Heart right ventricle (tissue), 16 donors: ENCODE measurements at regions not wholly inside any gene's neighbourhood (a gene's known extent, or its start where the extent isn't known, plus 50 kb on each side); places are given as distances from the start of the nearest gene placed in this dataset.

Source experiments
- ATAC-seq, 8 donors: fragments of 200-7000 bp; cut with Tn5 transposase; one replicate each; pipeline ENCODE4 v1.9.1; 2020; ENCODE audit warnings: mild to moderate bottlenecking in 8 of 8, moderate library complexity in 8 of 8, moderate number of reproducible peaks in 1 of 8
- DNase-seq, 2 donors: peaks; one replicate each; pipeline ENCODE4 v3.0.0-alpha.2; 2020
- H3K27ac ChIP-seq, 10 donors: fragments of 200-600 bp; sonication (generic) in 2 of 10; one replicate each; pipeline versions ENCODE4 v1.5.0 to v1.8.0; 2020 to 2022; ENCODE audit warnings: mild to moderate bottlenecking in 3 of 10
- H3K27me3 ChIP-seq, 7 donors: fragments of 200-600 bp; one replicate each; pipeline ENCODE4 v1.8.0; 2021 to 2022; ENCODE audit warnings: mild to moderate bottlenecking in 2 of 7
- H3K36me3 ChIP-seq, 9 donors: fragments of 200-600 bp; sonication (generic) in 1 of 9; one replicate each; pipeline versions ENCODE4 v1.5.0 to v1.8.0; 2020 to 2022; ENCODE audit warnings: mild to moderate bottlenecking in 2 of 9
- H3K4me1 ChIP-seq, 9 donors: fragments of 200-600 bp; sonication (generic) in 1 of 9; one replicate each; pipeline versions ENCODE4 v1.5.0 to v1.8.0; 2020 to 2022; ENCODE audit warnings: mild to moderate bottlenecking in 4 of 9
- H3K4me3 ChIP-seq, 10 donors: fragments of 200-600 bp; sonication (generic) in 2 of 10; one replicate each; pipeline versions ENCODE4 v1.5.0 to v1.8.0; 2020 to 2022; ENCODE audit warnings: mild to moderate bottlenecking in 7 of 10, moderate library complexity in 2 of 10
- H3K9me3 ChIP-seq, 11 donors: fragments of 200-600 bp in 10 of 11; sonication (generic) in 2 of 11; one replicate each; pipeline versions ENCODE4 v1.5.0 to v1.8.0; 2013 to 2022; ENCODE audit warnings: mild to moderate bottlenecking in 2 of 11, control low read depth in 1 of 11, moderate library complexity in 1 of 11
- WGBS, 2 donors: extraction: QIAGEN DNeasy Blood & Tissue Kit; methylation state at CpG; one replicate each; pipeline ENCODE4 v1.1.7; 2013; ENCODE audit warnings: inconsistent platforms in 1 of 2; 5-methylcytosine and 5-hydroxymethylcytosine counted together
- intact Hi-C, 10 donors: fragments of 100-400 bp; cut with DNase I; formaldehyde crosslinking; loops; one replicate each; pipeline versions ENCODE4 v1.11.1 to v1.14.2; 2022
- microRNA-seq, 2 donors: library from miRNA; unstranded; fragments of <30 nt; microRNA quantifications; one replicate each; pipeline ENCODE4 v1.2.0, GENCODE V29; 2021
- TF ChIP-seq, protein P1 (sequence below), 9 donors: fragments of 200-600 bp; sonication (generic) in 2 of 9; IDR thresholded peaks; one replicate each; pipeline versions ENCODE4 v1.5.0 to v1.8.0; 2021 to 2022; ENCODE audit warnings: antibody characterized with exemption in 9 of 9, mild to moderate bottlenecking in 5 of 9, moderate library complexity in 1 of 9
- donor health status: Arrhythmogenic right ventricular cardiomyopathy.
- donor health status: ischemic (EF 13 %, LVEDD 7.1; RV severe dilation, severe dysfunction).
- donor health status: healthy with polysubstance abuse.
- donor health status: DM: no; HTN: yes; CAD: no.
- donor health status: DM: no; HTN: no; CAD: no.
- donor health status: ischemic (EF 25% LVEDD 6.9; RV normal size, moderate dysfunction).
- donor health status: ischemic (EF 25% LVEDD 5.7; RV mildly dilated, moderate dysfunction).
- donor health status: healthy.
- donor health status: DM: yes; HTN: yes; CAD: no.
- donor health status: Ischemic cardiomyopathy.
- donor health status: ischemic (EF 35%, LVEDD 5.7; RV mildly dilated, moderate dysfunction).
- donor health status: nonischemic (EF 11% LVEDD 7.7; RV severe dilation, severe dysfunction).
- donor health status: DM: yes; HTN: yes; CAD: no.
- donor health status: PGD.
- donor health status: ischemic (EF 29% LVEDD 5.4; RV normal size, mild dysfunction).
- donor health status: nonischemic (EF 23%, LVEDD 6.1; RV moderate dilation, normal function).

DNA sequence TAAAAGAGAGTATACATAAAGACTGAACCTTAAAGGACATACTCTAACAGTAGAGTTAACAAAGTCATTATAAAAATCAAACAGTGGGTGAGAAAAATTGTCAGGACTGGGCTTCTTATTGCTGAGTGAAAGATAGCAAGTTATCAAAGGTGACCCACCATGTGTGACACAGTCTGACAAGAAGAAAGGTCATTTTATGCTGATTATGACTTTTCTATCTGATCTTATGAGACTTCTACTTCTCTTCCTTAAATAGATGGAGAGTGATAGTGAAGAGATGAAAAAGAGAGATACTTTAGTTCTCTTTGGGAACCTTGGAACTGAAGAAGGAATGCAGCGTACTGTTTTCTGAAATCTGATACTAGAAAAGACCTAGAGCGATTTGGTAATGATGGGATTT is 2157.1 kb downstream of the NCAM2 start:
- 89 to 92% methylated on average over 2 of the region's 2 CpGs for WGBS, 2 donors
- Histone ChIP-seq H3K9me3 (no peaks in the 10 kb centered on the region), H3K27me3 (no peaks in the 10 kb centered on the region), H3K4me1 (no peaks in the 10 kb centered on the region), H3K36me3 (no peaks in the 10 kb centered on the region), H3K27ac (no peak overlapping the region), H3K4me3 (no peak overlapping the region)
- ATAC-seq (no peak), DNase-seq (no peak)
- TF ChIP-seq, protein P1, sequence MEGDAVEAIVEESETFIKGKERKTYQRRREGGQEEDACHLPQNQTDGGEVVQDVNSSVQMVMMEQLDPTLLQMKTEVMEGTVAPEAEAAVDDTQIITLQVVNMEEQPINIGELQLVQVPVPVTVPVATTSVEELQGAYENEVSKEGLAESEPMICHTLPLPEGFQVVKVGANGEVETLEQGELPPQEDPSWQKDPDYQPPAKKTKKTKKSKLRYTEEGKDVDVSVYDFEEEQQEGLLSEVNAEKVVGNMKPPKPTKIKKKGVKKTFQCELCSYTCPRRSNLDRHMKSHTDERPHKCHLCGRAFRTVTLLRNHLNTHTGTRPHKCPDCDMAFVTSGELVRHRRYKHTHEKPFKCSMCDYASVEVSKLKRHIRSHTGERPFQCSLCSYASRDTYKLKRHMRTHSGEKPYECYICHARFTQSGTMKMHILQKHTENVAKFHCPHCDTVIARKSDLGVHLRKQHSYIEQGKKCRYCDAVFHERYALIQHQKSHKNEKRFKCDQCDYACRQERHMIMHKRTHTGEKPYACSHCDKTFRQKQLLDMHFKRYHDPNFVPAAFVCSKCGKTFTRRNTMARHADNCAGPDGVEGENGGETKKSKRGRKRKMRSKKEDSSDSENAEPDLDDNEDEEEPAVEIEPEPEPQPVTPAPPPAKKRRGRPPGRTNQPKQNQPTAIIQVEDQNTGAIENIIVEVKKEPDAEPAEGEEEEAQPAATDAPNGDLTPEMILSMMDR (IDR thresholded peaks at IDR 0.05) = no peak
- intact Hi-C loops = no loop called here

DNA sequence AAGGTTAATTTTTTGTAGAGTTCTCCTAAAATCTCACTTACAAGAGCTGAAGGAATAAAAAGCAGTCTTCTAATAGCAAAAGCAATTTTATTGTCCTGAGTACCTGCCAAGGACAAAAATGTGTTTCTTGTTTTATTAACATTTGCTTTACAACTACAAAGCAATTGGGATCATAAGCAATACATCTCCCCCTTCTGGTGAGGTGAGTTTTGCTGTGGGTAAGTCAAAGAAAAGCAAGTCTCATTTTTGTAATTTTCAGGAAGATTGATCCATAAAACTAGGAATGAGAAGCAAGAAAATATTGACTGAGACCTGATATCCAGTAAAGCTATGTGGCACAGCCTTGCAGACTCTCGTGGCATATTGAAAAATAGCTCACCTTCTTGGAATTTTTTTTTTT is 2162.7 kb downstream of the NCAM2 start:
- TF ChIP-seq, protein P1 (IDR thresholded peaks at IDR 0.05) = no peak
- no peak overlapping the region for H3K27ac ChIP-seq
- intact Hi-C loops = no loop called here

DNA sequence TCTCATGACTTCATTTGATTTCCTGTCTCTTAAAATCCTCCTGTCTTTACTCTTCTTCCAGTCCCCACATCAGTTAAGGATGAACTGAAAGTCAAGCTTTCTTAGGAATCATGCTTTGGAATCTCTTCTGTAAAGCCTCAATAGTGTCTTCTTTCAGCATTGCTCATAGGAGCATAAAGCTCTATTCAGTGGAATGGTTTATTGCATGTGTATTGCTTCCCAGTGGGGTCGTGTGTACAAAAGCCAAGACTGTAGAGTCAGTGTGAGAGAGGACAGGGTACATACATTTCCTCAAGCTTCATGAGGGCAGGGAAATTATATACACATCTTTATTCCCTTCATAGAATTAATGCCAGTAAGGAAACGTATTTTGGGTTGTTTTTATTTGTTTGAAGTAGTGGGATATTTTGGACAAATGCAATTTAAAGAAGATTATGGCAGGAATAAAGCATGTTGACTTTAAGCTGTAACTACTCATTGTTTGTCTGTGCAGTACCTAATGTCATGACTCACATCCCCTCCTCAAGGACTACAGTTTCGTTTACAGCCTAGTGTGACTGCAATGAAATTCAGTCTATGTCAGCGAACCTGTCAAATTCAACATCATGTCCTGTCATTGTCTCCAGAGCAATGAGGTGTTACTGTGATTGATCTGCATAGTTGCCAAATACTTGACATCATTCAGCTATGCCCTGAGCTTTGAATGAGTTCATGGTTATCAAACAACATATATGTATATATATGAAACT is 2164.2 kb downstream of the NCAM2 start:
- H3K27ac ChIP-seq = no peak overlapping the region
- no peak for ATAC-seq
- no peaks in the 10 kb centered on the region for H3K36me3 ChIP-seq
- H3K9me3 ChIP-seq = peaks cover 0 to 7% (median 0%) of the 10 kb centered on the region in 11 donors
- H3K4me1 ChIP-seq = no peaks in the 10 kb centered on the region
- 37 to 41% methylated on average over 4 of the region's 4 CpGs for WGBS, 2 donors
- no peaks in the 10 kb centered on the region for H3K27me3 ChIP-seq
- TF ChIP-seq, protein P1 (IDR thresholded peaks at IDR 0.05) = no peak
- no peak for DNase-seq
- H3K4me3 ChIP-seq = no peak overlapping the region
- intact Hi-C loops = no loop called here

More for the DNA sequence above, 2162.7 kb downstream of the NCAM2 start:
- ATAC-seq (no peak), DNase-seq (no peak)
- H3K4me3 ChIP-seq = no peak overlapping the region
- H3K36me3 ChIP-seq = no peaks in the 10 kb centered on the region
- H3K9me3 ChIP-seq = no peaks in the 10 kb centered on the region
- no peaks in the 10 kb centered on the region for H3K27me3 ChIP-seq
- WGBS, 2 donors = 46 to 48% methylated on average over 1 of the region's 1 CpG
- no peaks in the 10 kb centered on the region for H3K4me1 ChIP-seq

Small RNA genes in the stretch of these regions (microRNA-seq; reads per million reads assigned to microRNA genes)
- 0 to 0.51 reads per million in 2 donors for gene MIR6130
